SKM-1 (cell line): ENCODE measurements at regions not wholly inside any gene's neighbourhood (a gene's known extent, or its start where the extent isn't known, plus 50 kb on each side); places are given as distances from the start of the nearest gene placed in this dataset.

ENCODE experiments used
- DNase-seq: peaks from one replicate; lab custom pipeline; 2025; ENCODE audit not compliant: unreplicated experiment; lab: John Stamatoyannopoulos, UW

DNA sequence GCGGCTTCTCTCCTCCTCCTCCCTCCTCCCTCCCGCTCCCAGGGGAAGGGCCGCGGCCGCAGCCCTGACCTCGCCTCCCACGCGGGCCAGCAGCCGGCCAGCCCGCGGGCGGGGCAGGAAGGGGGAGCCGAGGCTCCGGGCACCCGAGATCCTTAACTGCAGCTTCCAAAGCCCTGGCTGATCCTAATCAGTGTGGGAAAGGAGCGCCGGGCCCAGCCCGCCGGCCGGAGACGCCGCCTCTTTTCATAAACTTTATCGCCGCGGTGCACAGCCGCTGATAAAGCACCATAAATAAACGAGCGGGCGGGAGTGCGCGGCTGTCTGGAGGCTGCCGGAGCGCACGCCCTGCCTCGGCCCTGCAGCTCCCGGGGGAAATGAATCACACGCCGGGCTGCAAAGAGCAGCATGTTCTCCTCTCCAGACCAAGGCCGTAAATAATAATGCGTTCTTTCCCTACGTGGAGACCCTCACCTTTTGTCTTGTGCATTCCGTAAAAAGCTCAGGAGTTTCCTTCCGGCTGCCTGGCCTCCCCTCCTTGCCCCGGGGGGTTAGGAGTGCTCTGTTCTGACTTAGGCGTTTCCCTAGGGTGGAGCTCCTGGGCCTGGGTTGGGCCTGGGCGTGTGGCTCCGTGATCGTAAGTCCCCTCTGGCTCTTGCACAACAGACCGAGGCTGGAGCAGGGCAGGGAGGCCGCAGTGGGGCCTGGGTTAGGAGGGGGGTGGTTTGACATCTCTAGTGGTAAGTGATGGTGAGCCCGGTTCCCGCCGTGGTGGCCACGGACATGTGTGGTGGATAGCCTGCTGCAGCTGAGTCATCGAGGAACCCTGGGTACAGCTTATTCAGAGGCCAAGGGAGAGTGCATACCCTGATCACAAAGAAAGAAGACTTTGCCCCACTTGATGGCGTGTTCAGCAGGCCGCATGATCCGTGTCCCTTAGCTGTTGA is 132.6 kb upstream of the HES1 start:
- peak; percentile 63 for DNase-seq

DNA sequence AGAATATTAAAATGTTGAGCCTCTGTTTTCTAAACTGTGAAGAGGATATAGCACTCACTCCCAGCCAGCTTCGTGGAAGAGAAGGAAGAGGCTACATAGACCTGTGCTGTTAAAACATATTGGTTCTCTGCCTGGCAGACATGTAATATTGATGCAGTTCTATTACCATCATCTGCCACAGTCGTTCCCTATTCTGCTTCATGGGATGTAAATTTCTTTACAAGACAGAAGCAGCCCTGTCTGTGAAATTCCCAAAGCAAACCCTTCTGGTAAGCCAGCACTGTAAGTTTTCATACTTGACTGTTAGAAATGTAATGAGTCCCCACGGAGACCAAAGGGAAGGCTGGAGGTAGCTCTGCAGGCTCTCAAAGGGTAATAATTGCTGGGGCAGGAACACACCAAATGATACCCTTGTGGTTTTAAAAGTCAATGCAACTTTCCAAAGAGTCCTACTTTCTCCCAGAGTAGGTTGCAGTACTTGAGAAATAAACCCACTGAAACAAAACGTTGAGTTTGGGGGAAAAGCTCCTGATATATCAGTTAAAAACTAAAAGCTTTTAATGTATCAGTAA is 129.9 kb upstream of the HES1 start:
- DNase-seq = no peak

DNA sequence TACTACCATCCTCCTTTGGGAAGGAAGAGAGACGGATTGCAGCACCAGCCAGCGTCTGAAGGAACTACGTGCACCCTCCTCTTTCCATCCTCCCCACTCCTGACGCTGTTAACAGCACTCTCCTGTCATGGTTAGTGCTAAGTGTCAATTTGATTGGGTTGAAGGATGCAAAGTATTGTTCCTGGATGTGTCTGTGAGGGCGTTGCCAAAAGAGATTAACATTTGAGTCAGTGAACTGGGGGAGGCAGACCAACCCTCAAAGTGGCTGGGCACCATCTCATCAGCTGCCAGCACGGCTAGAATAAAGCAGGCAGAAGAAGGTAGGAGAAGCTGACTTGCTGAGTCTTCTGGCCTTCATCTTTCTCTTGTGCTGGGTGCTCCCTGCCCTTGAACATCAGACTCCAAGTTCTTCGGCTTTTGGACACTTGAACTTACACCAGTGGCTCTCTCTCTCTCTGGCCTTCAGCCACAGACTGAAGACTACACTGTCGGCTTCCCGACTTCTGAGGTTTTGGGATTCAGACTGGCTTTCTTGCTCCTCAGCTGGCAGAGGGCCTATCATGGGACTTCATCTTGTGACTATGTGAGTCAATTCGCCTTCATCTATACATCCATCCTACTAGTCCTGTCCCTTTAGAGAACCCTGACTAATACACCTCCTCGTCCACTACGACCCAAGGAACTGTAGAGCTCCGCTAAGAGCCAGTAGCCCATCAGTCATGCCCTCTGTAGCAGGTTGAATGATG is 128.2 kb upstream of the HES1 start:
- DNase-seq = no peak

DNA sequence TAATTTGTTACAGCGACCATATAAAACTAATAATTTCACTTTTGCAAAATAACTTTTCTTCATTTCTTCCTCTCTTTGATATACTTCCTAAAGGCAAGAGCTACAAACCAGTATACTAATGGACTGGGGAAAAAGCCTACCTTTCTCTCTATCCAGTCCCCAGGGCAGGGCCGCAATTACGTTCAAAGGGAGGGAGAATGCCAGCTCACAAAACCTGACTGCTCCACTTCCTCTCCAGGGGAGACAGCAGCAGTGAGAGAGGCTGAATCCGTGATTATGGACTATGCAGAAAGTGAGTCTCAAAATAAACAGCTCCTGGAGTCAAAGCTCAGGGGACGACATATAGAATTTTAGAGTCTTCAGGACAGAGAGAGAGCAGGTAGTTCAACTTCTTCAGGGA is 126.9 kb upstream of the HES1 start:
- no peak for DNase-seq

DNA sequence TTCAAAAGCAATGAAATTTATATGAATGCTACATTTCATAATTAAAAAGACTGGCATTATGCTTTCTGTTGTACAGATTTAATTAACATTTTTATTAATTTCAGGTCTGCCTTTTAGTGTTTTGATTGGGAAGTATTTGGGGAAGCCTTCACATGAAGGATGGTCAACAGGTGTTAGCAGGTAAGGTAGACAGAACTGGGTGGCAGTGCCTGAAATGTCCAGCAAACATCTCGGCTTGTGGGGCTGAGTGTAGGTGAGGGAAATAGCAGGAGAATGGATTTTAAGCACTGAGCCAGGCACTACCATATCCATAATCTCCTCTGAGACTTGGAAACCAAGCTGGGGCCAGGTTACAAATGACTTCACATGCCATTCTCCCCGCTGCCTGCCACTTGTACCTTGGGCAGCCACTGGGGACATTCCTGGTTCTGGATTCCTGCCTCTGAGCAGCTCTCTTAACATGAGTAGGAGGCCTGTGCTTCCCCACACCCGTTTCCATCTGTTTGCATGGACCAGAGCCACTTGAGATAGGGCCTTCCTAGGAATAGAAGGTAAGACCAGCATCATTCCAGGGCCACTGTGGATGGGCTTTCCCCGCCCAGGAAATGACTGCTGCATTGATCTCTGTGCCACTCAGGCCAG is 125.9 kb upstream of the HES1 start:
- DNase-seq = no peak

DNA sequence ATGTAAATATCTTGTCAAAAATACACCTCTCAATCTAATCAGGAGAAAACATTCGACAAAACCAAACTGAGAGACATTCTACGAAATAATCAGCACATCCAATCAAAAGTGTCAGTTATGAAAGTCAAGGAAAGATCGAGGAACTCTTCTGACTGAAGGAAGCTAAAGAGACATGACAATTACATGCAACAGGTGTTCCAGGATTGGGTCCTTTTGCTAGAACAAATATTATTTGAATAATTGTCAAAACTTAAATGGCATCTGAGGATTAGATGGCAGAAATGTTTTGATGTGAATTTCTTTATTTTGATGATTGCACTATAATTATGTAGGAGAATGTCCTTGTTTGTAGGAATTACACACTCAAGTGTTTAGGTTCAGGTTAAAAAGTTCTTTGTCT is 124.1 kb upstream of the HES1 start:
- no peak for DNase-seq

DNA sequence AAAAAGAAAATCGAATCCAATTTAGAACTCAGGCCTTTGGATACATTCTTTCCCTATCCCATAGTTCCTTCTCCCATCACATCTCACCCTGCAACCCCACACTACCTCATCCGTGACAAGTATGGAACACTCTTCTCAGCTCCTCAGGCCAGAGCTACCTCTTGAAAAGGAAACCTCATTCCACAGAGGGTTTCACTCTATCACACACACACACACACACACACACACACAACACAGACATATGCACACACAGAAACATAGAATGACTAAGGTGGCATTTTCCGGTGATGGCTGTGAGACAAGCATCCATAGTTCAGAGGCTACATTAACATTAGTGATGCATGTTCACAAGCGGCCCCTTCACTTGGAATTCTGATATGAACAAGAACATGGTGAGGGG is 122.0 kb upstream of the HES1 start:
- DNase-seq = no peak

DNA sequence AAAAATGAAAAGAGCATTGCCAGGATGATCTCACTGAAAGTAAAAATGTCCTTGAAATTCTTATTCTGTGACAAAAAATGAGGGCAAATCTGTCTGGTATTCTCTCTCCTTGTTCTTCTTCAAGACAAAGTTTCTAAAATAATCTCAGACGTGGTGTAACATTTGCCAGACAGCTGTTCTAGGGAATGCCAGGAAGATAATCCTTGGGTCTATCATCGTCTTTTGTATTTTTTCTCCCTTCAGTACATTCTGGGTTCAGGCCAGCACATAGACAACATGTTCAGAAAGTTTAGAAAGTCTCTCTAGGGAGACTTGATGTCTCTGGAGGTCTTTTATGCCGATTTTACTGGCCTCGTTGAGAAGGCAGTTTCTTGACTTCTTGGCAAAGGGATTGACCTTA is 121.2 kb upstream of the HES1 start:
- no peak for DNase-seq

DNA sequence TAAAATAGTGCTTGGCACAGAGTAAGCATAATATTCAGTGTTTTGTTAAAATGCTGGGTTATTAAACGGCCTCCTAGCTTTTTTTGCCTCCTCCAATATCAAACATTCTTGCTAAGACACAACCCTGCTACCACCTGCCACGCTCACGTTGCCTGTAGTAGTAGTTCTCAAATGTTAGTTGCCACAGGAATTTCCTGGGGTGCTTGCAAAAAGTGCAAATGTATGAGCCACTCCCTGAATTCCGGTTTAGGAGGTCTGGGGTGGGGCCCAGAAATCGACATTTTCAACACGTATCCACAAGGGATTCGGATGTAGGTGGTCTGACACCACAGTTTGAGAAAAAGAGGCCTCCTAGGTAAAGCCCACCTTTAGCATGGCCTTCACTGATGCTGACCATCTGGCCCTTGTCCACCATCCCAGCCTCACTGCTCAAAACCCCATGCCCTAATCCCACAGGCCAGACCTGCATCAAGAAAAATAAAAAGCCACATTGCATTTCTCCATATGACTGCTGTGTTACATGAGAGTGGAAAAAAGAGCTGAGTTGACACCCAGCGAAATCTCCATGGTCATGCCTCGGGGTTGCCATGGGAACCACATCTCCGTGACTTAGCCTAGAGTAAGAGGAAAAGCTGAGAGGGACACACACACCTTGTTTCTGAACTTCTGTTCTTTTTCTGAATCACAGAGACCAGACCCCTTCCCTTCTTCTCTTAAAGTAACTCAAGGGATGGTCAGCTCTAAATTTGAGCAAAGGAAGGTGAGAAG is 116.4 kb upstream of the HES1 start:
- no peak for DNase-seq

DNA sequence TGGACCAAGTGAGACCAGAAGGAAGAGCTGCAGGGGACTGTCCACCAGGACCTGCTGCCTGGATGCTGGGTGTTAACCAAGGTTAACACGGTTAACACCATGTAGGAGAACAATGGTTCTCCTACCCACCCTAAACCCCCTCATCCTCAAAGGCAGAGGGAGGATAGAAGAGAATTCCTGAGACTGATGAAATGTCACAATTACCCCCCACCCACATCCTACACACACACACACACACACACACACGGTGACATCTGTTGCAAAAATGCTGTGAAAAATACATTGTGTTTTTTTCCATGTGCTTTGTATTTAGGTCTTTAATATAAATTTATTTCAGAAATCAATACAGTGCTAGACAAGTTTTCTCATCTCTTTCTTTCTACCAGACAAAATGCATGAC is 113.9 kb upstream of the HES1 start:
- DNase-seq = no peak

DNA sequence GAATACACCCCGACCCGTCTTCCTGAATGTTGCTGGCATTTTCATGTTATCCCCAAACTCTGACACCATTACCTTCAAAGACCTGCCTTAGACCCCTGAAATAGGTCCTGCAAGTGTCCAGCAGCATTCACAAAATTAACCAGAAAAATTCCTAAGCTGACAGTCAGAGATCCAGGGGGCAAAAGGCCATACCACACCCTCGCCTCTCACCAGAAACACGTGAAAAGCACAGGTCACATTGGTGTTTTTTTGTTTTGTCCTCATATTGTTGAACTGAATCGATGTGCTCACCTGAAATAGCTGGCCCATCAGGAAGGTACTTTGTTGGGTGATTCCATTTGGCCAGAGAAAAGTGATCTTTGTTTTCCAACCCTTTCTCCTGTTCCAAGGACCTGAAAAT is 113.1 kb upstream of the HES1 start:
- DNase-seq = no peak

DNA sequence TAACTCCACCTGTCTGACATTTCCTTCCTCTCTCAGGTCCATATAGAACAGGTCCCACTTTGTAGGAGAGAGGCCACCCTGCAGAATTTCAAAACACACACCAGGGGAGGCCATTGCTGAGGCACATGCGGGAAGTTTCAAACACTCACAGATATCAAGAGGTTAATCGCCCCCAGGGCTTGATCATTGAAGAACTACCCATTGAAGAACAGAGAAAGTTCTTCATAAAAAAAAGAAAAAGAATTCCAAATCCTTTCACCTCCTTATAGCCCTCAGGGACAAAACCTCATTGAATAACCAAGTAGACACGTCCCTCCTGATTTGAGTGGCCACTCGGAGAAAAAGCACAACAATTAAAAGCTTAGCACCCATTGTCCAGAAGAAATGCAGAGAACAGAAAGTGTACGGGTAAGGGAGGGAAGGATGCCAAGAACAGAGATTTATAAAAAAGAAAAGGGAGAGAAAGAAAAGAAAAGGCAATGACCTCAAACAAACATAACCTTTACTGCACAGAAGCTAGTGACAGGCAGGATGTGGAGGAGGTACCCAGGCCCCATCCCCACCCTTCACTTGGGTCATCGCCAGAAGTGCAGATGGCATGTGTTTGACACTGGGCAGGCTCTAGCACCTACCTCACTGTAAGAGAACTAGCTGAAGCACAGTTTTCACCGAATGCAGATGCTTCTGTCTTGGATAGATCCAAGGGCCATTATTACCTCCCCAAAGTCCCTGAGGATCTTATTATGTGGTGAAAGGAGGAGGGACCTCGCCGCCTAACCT is 112.3 kb upstream of the HES1 start:
- no peak for DNase-seq

DNA sequence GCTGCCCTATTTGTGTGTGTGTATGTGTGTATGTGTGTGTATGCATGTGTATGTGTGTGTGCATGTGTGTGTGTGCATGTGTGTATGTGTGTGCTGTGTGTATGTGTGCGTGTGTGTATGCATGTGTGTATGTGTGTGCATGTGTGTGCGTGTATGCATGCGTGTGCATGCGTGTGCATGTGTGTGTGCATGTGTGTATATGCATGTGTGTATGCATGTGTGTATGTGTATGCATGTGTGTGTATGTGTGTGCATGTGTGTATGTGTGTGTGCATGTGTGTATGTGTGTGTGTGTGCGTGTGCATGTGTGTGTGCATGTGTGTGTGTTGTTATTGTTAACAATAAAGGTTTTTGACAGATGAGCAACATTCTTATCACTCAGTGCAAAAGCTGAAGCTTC is 110.8 kb upstream of the HES1 start:
- no peak for DNase-seq

DNA sequence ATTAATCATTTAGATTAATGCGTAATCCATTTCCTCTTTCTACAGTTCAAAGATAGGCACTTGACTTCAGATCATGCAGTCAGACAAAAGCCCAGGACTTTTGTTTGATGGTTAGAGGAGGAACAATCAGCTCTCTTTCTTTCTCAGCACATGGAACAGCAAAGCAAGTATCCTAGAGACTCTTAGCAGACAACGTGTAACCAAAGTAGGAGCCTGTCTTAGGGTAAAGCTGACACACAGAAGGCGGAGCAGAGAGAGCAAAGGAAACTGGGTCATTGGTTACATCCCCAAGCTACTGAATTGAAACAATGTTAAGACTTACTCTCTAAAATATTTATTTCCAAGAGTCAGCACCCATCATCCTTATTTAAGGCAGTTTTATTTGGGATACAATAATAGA is 110.0 kb upstream of the HES1 start:
- DNase-seq = no peak

DNA sequence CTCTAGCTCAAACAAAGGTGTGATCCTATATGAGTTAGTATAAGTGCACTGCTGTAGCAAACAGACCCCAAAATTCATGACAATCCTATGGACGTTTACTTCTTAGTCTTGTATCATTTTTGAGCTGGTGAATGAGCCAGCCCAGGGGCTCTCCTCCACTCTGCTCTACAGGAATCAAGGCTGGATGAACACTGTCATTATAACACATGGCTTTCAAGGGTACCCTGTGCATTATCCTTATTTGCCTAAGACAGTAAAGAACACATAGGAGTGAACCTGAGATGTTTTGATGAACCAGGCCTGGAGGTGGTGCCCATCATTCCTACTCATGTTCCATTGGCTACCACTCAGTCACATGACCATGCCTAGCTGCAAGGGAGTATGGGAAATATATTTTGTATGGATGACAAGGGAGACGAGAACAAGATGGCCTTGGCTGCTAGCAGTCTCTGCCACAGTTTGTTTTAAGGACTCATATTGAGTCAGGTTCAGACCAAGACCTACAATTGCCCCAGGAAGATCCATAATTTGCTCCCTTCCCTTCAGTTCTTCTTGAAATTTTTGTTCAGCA is 107.4 kb upstream of the HES1 start:
- DNase-seq = no peak

DNA sequence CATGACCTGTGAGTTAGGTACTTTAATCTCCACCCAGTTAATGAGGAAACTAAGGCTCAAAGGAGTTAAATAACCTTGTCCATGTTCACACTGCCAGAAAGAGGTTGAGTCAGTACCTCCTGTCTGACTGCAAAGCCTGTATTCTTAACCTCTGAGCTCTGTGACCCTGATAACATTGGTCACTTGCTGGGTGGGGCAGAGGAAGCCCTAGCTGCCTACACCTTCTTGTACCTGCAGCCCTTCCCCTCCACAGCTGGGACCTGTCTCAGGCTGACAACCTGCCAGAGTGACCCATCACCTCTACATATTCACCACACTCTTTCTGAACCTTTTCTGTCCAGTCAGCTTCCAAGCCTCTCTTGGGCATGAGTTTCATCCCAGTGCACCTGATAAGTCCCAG is 106.1 kb upstream of the HES1 start:
- no peak for DNase-seq

DNA sequence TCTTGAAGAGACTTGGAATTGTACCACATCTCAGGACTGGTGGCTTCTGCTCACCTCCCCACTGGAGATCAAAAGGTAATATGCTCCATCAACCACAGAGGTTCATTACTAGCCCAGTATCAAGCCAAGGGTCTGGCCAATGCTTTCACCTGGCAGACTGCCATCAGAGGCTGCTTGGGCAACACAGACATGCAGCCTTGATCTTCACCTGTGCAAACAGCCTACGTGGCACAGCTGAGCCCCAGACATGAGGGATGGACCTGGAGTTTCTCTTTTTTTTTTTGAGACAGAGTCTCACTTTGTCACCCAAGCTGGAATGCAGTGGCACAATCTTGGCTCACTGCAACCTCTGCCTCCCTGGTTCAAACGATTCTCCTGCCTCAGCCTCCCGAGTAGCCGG is 105.6 kb upstream of the HES1 start:
- DNase-seq = no peak

DNA sequence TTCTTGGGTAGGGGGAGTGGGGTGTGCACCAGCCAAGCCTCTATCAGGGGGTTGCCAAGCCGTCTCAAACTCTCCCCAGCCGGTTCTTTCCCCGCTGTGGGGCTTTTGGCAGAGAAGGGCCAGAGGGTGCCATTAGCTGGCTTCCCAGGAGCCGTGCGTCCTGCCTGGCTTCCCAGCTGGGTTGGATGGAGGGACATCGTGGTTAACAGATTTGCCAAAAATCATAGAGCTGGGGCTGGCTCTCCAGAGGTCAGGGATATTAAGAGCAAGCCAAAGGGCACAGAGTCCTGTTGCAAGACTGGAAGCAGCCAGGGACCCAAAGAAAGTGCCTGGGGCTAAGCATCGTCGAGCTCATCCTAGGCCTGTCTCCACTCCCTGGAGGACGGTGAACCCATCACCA is 104.6 kb upstream of the HES1 start:
- DNase-seq = no peak

DNA sequence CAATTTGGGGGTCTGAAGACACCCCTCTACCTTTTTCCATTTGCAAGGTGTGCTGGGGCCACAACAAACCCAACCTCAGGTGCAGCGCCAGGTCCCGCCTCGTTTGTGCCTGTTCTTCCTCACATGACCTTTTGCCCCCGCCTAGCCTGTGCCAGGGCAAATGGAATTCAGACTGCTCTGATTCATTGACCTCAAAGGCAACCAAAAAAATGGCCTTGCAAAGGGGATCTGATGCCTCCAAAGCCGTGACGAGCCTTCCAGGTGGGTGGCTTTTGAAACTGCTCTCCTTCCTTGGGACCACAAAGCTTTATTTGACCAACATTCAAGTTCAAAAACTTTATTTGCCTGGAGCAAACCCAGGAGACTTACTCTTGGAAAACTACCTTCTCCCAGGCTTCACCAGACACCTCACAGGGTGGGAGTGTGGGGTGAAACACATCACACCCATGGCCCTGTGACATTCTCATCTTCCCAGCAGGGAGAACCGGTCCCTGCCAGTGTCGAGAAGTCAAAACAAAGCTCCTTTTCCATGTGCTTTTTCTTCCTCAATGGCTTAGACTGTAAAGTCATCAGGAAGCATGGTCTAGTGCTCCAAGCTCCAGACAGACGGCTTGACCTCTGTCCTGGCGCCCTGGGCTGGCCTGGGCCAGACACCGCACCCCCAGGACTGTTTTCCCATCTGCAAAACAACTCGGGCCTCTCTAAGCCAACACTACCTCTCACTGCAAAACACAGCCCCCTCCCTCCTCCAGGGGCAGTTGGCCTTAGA is 103.9 kb upstream of the HES1 start:
- no peak for DNase-seq
